HG02759 (cell line): ENCODE measurements at regions not wholly inside any gene's neighbourhood (a gene's known extent, or its start where the extent isn't known, plus 50 kb on each side); places are given as distances from the start of the nearest gene placed in this dataset.

Experiments
- ATAC-seq: cut with Tn5 transposase; IDR thresholded peaks from one replicate; pipeline ENCODE4 v1.9.1; 2021; ENCODE audit warnings: mild to moderate bottlenecking, moderate library complexity; ENCODE audit not compliant: unreplicated experiment

DNA sequence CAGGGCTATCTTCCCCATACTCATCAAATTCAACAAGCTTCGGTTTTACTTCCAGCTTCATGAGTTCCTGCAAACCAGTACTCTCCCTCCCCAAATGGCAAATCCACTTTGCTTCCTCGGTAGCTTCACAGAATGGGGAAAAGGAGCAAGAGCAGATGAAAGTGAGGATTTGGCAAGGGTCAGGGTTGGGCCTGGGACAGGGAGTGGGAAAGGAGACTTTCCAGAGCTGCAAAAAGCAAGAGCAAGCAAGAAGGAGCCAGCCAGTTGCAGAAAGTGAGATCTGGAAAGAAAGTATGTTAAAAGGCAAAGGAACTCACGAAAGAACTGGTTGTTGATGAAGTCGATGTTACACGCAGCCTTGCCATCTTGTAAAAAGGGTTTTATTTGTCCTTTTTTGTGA, 522.8 kb upstream of the TBX3 start:
- no peak for ATAC-seq

DNA sequence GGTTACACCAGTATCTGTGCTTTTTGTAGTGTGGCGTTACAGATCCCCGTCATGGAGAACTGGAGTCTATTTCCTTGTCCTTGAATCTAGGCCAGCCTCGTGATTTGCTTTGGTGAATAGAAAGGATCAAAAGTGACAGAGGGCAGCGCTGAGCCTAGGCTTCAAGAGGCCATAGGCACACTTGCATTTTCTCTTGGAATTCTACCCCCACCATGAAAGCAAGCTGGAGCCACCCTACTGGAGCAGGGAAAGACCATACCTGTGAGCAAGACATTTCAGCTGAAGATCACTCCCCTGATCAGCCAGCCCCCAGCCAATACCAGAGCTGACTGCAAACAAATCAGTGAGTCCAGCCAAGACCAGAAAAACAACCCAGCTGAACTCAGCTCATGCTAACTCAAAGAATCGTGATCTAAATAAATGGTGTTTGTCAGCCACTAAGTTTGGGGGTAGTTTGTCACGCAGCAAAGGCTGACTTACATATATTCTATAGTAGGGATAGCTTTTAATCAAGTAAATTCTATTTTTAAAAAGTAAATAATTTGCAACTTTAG, 521.9 kb upstream of the TBX3 start:
- ATAC-seq = no peak

DNA sequence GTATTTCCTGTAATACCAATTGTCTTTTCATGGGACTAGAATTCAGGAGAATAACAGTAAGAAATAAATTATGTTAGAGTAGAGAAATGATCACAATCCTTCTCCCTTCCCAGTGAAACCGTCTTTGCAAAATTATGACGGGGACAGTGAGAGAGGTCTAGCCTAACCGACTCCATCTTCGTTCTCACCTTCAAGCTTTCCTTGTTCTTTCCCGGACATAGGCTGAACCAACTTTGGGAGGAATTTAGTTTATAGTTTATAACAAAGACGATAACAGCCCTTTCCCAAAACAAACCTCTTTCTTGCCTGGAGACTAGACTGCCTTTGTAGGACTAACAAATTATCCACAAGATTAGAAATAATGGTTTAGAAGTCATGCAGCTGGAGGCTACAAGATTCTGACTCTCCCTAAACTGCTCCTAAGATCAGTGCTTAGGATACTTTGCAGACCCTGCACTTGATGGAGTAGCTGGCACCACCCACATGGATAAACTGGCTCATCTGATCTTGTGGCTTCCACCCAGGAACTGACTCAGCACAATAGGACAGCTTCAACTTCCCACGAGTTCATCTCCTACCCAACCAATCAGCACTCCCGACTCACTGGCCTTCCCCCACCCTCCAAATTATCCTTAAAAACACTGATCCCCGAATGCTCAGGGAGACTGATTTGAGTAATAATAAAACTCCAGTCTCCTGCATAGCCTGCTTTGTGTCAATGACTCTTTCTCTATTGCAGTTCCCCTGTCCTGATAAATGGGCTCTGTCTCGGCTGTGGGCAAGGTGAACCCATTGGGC, 521.2 kb upstream of the TBX3 start:
- ATAC-seq = no peak

DNA sequence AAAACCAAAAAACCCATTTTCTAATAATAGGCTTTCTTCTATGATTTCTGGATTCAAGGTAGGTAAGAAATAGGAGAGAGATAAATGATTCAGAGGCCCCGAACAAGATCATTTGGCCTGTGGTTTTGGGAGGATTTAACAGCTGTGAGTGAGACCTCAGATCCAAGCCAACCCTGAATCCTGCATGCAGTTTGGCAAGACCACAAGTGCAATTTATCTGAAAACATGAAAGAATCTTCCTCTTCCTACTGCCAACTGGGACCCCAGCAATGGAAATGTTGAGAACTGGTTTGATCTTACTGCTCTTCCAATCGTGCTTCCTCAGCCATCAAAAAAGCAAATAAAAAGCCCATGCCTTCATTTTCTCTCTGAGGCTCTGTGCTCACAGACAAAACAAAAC, 519.7 kb upstream of the TBX3 start:
- ATAC-seq = no peak

DNA sequence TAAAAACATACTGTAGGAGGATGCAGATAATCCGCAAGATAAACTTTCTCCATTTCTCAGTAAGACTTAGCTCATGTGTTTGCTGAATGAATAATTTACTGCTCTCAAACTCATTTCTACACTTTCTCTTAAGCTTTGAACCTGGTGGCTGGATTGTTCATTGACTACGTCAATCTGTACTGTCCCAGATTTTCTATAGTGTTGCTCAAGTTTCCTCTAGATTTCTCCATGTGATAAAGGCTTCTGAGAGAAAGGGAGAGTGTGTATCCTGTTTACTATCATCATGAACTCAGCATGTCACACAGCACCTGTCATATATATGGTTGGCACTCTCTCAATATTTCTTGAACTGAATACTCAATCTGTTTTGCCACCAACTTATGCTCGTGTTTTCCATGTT, 518.0 kb upstream of the TBX3 start:
- ATAC-seq = no peak

DNA sequence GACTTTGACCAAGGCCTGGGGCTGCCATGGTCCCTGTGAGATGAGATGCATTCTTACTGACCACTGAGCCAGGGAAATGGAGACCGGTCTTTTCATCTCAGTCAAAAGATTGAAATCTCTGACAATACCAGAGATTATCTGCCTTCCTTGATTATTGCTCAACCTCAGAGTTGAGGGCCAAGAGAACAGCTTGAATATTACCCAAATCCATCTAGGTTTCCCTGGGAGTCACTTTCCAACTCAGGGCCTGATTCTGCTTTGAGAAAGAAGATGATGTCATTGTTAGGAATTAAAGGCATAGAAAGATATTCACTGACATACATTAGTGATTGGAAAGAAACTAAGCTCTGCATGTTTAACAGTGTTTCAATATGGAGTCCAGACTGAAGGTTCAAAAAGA, 515.9 kb upstream of the TBX3 start:
- ATAC-seq = no peak

DNA sequence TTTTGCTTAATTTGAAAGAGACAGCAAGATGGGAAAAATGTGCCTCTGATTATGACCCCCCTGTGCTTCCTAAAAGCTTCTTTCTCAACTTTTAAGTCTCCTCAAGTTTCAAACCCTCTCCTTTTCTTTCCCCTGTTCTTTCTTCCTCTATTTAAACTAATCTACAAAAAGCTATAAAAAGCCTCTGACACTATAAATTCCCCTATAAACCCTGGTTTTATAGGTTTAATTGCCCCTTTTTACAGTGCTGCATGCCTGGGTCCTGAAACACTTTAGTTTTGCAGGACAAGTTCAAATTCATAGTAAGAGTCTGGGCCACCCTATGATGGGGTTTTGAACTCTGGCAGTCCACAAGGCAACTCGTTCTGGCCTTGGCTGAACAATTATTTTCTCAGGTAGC, 510.9 kb upstream of the TBX3 start:
- ATAC-seq = no peak

DNA sequence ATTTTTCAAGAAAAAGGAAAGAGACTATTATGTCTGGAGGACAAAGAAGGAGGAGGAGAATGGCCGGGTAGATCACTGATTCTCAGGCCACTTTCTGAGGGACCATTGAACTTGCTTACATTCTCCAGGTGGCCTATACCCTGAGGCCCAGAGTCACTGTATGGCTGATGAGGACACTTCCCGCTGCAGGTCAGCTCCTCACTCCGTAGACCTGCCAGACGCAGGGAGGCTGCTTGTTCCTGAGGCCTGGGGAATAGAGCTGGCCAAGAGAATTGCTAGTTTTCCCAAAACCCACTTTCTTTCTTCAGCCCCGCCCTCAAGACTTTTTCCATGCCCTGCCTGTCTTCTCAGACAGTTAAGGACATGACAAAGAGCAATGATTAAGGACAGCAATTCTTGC, 510.5 kb upstream of the TBX3 start:
- no peak for ATAC-seq

DNA sequence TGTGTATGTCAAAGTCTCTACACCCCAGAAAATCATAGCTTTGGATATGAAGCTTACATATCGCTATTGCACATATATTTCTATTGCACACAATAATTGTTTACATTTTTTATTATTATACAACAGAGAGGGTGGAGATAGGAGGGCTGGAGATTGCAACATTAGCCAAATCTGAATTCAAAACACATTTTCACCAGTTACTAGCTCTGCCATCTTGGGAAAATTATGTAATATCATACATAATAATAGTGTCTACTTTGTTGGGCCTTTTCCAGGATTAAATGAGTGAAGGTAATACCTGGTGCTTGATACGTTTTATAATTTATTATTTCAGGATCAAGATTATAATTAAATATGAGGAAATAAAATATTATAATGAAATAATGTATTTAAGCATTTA, 507.4 kb upstream of the TBX3 start:
- ATAC-seq = no peak

DNA sequence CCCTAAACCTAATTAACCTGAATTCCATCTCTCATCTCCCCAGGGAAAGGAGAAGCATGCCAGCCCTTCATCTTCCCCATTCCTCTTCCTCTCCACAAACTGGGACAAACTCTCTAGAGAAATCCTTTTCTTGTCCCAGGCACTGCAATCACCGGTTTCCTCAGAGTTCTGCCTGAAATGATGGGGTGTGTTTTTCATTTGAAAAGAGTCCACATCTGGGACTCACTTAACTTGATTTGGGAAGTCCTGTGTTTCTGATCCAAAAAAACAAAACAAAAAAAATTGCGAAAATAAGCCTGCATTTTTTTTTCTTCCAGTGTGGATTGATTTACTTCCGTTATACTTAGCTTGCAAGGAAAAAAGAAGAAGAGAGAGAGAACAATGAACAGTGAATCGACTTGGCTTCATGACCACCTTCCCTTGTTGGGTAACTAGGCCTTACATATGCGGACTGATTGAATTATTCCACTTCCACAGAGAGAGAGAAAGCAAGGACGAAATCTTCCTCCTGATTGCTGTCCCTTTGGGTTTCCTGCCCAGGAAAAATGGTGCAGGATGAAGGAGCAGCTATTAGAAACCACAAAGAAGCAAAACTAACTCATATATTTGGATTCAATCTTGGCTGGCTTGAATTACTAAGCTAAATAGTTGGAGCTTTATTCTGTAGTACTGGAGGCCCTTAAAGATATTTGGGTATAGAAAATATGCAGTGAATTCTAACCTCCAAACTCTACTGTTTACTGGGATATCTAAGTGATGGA, 506.2 kb upstream of the TBX3 start:
- ATAC-seq = no peak

DNA sequence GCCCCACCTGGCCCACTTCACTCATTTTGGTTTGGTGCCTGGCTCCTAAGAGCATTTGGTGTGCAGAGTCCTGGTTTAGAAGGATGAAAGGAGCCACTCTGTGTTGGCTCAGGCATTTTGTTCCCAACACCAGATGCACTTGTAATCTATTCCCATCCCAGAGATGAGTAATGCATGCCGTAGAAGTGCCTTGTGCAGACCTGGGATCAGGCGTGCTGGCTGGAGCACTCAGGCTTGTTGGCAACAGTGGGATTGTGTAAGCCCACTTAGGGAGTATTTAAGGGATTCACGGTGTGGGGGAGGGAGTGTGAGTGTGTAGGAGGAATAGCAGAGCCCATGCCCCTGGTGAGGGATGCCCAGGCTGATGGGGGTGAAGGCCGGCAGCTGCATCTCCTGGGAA, 501.5 kb upstream of the TBX3 start:
- ATAC-seq = no peak

DNA sequence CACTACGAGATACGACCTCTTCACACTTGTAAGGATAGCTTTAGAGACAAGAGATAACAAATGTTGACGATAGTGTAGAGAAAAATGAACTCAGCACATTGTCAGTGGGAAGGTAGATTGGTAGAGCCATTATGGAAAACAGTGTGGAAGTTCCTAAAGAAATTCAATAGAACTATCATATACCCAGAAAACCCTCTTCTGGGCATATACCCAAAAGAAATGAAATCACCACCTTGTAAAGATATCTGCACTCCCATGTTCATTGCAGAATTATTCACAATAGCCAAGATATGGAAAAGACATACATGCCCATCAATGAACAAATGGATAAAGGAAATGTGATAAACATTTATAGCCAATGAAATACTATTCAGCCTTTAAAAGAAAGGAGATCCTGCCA, 499.8 kb upstream of the TBX3 start:
- no peak for ATAC-seq

DNA sequence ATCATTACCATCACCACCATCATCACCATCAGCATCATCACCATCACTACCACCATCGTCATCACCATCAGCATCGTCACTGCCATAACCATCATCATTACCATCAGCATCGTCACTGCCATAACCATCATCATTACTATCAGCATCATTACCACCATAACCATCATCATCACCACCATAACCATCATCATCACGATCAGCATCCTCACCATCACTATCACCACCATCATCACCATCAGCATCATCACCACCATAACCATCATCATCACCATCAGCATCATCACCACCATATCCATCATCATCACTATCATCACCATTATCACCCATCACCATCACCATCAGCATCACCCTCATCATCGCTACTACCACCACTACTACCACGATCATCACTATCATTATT, 493.9 kb upstream of the TBX3 start:
- ATAC-seq = no peak

DNA sequence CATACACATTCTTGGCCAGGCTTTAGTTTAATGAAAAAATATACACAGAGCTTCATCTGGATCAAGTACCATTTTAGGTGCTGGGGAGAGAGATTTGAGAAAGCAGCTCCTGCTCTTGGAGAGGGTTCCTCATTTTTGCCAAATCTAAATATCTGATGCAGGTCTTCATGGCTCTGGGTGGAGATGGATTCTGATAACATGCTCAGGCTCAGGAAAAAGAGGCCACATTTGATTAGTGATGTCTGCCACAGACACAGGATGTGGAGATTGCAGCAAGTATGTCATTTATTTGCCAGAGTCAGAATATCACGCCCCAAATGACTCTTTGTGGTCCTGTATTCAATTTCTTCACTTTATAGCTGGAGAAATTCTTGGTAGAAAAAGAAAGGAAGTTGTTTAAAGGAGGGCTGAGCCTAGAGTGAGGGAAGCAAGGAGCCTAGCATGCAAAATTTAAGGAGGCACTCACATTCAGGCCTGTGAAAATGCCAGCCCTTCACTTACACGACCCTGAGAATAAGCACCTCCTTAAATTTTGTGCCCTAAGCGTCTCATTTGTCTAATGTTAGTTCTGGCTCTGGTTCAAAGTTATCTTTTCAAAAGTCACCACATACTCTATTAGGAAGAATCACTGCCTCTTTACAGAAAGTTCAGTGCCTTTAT, 492.9 kb upstream of the TBX3 start:
- ATAC-seq = no peak

DNA sequence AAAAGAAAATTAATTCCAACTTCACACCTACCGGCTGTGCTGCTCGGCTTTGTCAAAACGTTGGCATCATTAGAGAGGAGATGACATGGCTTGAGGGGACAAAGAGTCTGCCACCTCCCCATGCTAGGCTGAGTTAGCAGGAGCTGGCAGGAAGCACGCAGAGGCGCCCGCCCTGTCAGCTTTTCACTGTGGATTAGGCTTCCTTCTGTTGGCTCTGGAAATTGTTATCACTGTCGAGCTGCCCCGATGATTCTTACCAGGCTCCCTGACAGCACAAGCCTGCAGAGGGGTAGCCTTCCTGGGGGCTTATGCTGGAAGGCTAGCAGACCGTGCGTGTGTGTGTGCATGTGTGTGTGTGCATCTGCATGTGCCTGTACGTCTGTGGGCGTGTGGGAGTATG, 490.9 kb upstream of the TBX3 start:
- ATAC-seq = no peak

DNA sequence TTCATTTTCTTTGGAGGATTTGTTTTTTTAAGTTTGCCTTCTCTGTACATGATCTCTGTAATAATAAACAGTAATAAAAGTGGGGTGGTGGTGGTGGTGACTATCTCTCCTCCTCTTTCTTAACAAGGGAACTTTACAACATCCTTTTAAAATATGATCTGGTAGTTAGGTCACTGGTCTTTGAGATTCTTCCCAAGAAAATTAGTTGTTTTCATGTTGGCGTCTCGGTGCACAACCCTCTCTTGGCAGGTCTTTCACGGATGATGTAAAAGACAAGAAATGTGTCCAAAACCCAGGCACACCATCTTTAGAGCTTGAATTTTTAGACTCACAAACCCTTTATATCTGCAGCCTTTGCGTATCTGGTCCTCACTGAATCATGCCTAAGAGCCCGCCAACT, 488.5 kb upstream of the TBX3 start:
- no peak for ATAC-seq

DNA sequence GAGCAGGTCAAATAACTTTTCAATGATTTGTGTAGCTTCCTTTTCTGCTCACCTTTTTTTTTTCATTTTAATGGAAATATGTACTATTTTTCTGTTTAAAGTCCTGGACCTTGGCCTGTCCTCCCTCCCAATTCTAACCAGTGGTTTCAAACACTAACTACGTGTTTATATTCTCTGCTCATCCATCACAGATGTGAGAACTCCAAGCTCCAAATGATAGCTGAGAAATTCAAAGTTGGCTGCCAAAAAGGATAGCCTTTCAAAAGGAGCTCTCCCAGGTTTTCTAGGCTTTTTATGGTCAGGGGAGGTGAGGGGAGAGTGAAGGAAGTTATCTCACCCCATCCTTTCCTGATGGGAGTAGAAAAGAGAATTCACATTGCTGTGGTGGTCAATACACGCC, 486.0 kb upstream of the TBX3 start:
- no peak for ATAC-seq

DNA sequence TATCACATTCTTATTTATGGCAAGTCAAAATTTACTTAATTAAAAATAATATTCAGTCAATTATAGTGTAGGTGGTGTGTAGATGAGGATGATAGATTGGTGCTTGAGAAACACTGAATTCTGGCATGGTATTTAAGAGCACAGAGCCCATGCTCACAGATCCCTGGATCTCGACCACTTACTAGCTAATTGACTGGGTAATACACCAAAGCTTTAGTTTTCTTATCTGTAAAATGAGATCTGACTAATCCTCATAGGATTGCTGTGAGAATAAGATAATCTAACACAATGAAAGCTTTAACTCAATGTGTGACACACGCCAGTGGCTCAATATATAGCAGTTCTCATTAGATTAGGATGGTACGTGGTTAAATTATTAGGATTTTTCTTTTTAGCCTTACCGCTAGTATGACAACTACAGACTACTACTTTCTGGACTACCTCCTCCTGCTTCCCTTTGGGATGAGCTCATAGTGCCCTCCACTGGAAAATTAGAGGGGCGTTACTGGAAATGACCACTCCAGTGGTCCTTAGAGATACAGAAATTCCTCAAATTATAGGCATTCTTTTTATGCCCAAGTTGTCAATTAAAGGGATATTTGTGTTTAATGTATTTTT, 482.8 kb upstream of the TBX3 start:
- ATAC-seq = no peak

DNA sequence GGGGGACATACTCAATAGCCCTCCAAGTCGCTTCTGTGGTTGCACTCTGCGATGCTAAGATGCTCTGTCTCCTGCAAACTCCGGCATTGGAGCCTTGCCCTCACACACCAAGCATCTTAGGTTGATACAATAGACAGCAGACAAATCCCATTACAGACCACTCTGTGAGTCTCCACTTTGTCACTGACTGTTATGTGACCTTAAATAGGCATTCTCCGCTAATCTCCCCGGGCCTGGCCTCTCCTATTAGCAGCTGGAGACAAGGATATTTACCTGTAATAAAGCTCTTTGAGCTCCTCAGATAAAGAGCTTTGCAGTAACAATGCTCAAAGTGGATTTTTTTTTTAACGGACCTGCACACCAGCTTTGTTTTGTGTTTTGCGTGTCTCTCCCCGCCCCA, 479.7 kb upstream of the TBX3 start:
- ATAC-seq = no peak

DNA sequence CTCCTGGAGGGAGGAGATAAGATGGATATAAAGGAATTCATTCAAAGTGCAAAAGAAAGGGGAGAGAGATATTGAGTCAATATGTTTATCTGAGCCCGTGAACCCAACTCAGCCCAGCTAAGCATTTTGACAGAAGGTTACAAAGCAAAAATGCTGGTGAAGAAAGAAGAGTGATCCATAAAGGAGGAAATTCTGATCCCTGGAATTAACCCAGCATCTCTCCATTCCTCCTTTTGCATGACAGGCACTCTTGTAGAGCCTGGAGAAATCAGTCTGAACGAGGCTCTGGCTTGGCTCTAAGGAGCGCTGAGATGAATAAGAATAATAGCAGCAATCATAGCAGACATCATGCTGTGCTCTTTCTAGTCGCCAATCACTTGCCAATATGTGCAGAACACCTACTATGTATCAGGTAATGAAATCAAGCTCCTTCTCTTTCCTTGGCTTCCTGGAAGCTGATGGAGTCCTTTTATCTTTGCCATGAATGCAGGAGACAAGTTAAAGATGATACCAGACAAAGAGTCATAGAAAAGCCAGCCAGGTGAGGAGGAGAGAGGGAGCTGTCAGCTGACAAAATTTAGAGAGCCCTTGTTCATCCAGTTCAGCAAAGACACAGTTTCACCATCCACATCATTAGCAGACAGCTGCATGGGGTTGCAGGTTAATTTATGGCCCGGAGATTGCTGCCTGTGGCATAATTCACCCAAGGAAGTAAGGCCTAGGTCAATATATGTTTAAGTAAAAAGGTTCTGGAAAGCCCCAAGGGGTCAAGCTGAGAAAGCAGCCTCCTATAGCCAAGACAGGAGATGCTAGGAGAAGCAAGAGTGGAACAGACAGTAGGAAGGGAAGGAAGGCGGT, 476.5 kb upstream of the TBX3 start:
- ATAC-seq = no peak
